Spinal cord (tissue), 9 donors: ENCODE measurements at regions not wholly inside any gene's neighbourhood (a gene's known extent, or its start where the extent isn't known, plus 50 kb on each side); places are given as distances from the start of the nearest gene placed in this dataset.

Source experiments
- DNase-seq, 6 donors: peaks; one replicate each; pipeline versions ENCODE4 v3.0.0 to v3.0.0-alpha.2; 2013 to 2015; ENCODE audit warnings: low spot score in 6 of 6, low read depth in 4 of 6
- H3K27ac ChIP-seq: one replicate; pipeline ENCODE4 v1.5.1; 2013; ENCODE audit warnings: low read depth, low read length, control low read depth
- H3K27me3 ChIP-seq: one replicate; pipeline ENCODE4 v1.6.1; 2013; ENCODE audit warnings: low read length; ENCODE audit not compliant: control insufficient read depth, insufficient read depth
- H3K36me3 ChIP-seq: one replicate; pipeline ENCODE4 v1.6.1; 2013; ENCODE audit warnings: low read length; ENCODE audit not compliant: control insufficient read depth, insufficient read depth
- H3K4me1 ChIP-seq: one replicate; pipeline ENCODE4 v1.6.1; 2013; ENCODE audit warnings: low read length; ENCODE audit not compliant: control insufficient read depth, insufficient read depth
- H3K4me3 ChIP-seq: one replicate; pipeline ENCODE4 v1.5.1; 2013; ENCODE audit warnings: low read depth, low read length, control low read depth
- H3K9me3 ChIP-seq: one replicate; pipeline ENCODE4 v1.6.1; 2013; ENCODE audit warnings: low read length; ENCODE audit not compliant: control insufficient read depth, insufficient read depth
- WGBS: methylation state at CpG from one replicate; pipeline ENCODE4 v1.1.5; 2013; ENCODE audit warnings: missing lambda C conversion rate; ENCODE audit not compliant: insufficient coverage; 5-methylcytosine and 5-hydroxymethylcytosine counted together
- donor health status: healthy.

- H3K36me3 ChIP-seq = no peaks in the 10 kb centered on the region
- H3K9me3 ChIP-seq = no peaks in the 10 kb centered on the region
- H3K4me3 ChIP-seq = no peak overlapping the region
- no peak for DNase-seq
- H3K4me1 ChIP-seq = peaks cover 8% of the 10 kb centered on the region
- 90% methylated on average over 5 of the region's 6 CpGs for WGBS
- no peak overlapping the region for H3K27ac ChIP-seq
- H3K27me3 ChIP-seq = no peaks in the 10 kb centered on the region
These were observed 687.2 kb downstream of the MATN1 start for GRCh38 chr1:30036229-30036547.

- Histone ChIP-seq H3K4me3 (no peak overlapping the region), H3K9me3 (no peaks in the 10 kb centered on the region), H3K4me1 (peaks cover 8% of the 10 kb centered on the region), H3K27me3 (no peaks in the 10 kb centered on the region), H3K36me3 (no peaks in the 10 kb centered on the region), H3K27ac (no peak overlapping the region)
- WGBS = 86% methylated on average over 7 of the region's 8 CpGs
- no peak for DNase-seq
These were observed 687.7 kb downstream of the MATN1 start for GRCh38 chr1:30035522-30036228.

- 48% methylated on average over 18 of the region's 24 CpGs for WGBS
- Histone ChIP-seq H3K9me3 (no peaks in the 10 kb centered on the region), H3K27me3 (no peaks in the 10 kb centered on the region), H3K4me1 (peaks cover 8% of the 10 kb centered on the region), H3K27ac (no peak overlapping the region), H3K36me3 (no peaks in the 10 kb centered on the region), H3K4me3 (no peak overlapping the region)
- peak in 5 of 6 donors; percentile 13 to 91 (median 37) for DNase-seq
These were observed 688.5 kb downstream of the MATN1 start for GRCh38 chr1:30034627-30035521.

GRCh38 chr1:30034105-30034626, 689.2 kb downstream of the MATN1 start:
- 44% methylated on average over 11 of the region's 11 CpGs for WGBS
- no peak for DNase-seq
- H3K4me3 ChIP-seq = no peak overlapping the region
- no peak overlapping the region for H3K27ac ChIP-seq
- no peaks in the 10 kb centered on the region for H3K36me3 ChIP-seq
- H3K4me1 ChIP-seq = peaks cover 8% of the 10 kb centered on the region
- H3K27me3 ChIP-seq = no peaks in the 10 kb centered on the region
- H3K9me3 ChIP-seq = no peaks in the 10 kb centered on the region

- Histone ChIP-seq H3K36me3 (no peaks in the 10 kb centered on the region), H3K9me3 (no peaks in the 10 kb centered on the region), H3K27ac (no peak overlapping the region), H3K4me3 (no peak overlapping the region), H3K27me3 (no peaks in the 10 kb centered on the region), H3K4me1 (peaks cover 8% of the 10 kb centered on the region)
- no peak for DNase-seq
- 91% methylated on average over 8 of the region's 8 CpGs for WGBS
These were observed 689.9 kb downstream of the MATN1 start for GRCh38 chr1:30033256-30034104.

- Histone ChIP-seq H3K4me1 (peaks cover 8% of the 10 kb centered on the region), H3K4me3 (no peak overlapping the region), H3K27me3 (no peaks in the 10 kb centered on the region), H3K9me3 (no peaks in the 10 kb centered on the region), H3K36me3 (no peaks in the 10 kb centered on the region), H3K27ac (no peak overlapping the region)
- DNase-seq = no peak
- WGBS = no CpG with 5 or more reads among the region's 1 CpG
These were observed 691.1 kb downstream of the MATN1 start for GRCh38 chr1:30032302-30032701.

GRCh38 chr1:30029677-30030076, 693.7 kb downstream of the MATN1 start:
- Histone ChIP-seq H3K36me3 (no peaks in the 10 kb centered on the region), H3K4me3 (no peak overlapping the region), H3K27me3 (no peaks in the 10 kb centered on the region), H3K4me1 (peaks cover 6% of the 10 kb centered on the region), H3K27ac (no peak overlapping the region), H3K9me3 (no peaks in the 10 kb centered on the region)
- DNase-seq = no peak
- WGBS = 89% methylated on average over 1 of the region's 1 CpG

- no peak overlapping the region for H3K4me3 ChIP-seq
- no peaks in the 10 kb centered on the region for H3K27me3 ChIP-seq
- DNase-seq = no peak
- 44% methylated on average over 2 of the region's 3 CpGs for WGBS
- H3K9me3 ChIP-seq = no peaks in the 10 kb centered on the region
- no peaks in the 10 kb centered on the region for H3K4me1 ChIP-seq
- no peak overlapping the region for H3K27ac ChIP-seq
- no peaks in the 10 kb centered on the region for H3K36me3 ChIP-seq
These were observed 694.4 kb downstream of the MATN1 start for GRCh38 chr1:30028939-30029338.

- Histone ChIP-seq H3K4me3 (no peak overlapping the region), H3K27me3 (no peaks in the 10 kb centered on the region), H3K9me3 (no peaks in the 10 kb centered on the region), H3K27ac (no peak overlapping the region), H3K36me3 (no peaks in the 10 kb centered on the region), H3K4me1 (no peaks in the 10 kb centered on the region)
- WGBS = 83% methylated on average over 1 of the region's 2 CpGs
- DNase-seq = no peak
These were observed 695.1 kb downstream of the MATN1 start for GRCh38 chr1:30028283-30028682.
